ENCODE measurements at regions not wholly inside any gene's neighbourhood (a gene's known extent, or its start where the extent isn't known, plus 50 kb on each side); places are given as distances from the start of the nearest gene placed in this dataset.
"Not testable (repeated sequence)": the region's sequence is repeated elsewhere in the genome, so short reads cannot be mapped to it uniquely, and the experiment has no call there.

- TF ChIP-seq POLR2AphosphoS5 (IDR thresholded peaks at IDR 0.05; ENCODE audit: borderline replicate concordance, low read depth, low read length); EZH2 (IDR thresholded peaks at IDR 0.05): not testable (repeated sequence)
Measured at GRCh38 chr19:14297883-14298576, 83.2 kb upstream of the ADGRE5 start.

Measured in SK-N-MC (cell line).